ENCODE measurements at regions not wholly inside any gene's neighbourhood (a gene's known extent, or its start where the extent isn't known, plus 50 kb on each side); places are given as distances from the start of the nearest gene placed in this dataset.

- H3K27me3 ChIP-seq (replicated peaks in 1 of 2; ENCODE audit: control insufficient read depth in 2 of 2, extremely low read depth in 1 of 2, insufficient read depth in 2 of 2, low read length in 1 of 2): peaks cover 0 to 6% of the 10 kb centered on the region in 2 experiments
- DNase-seq (no peak), ATAC-seq (replicated peaks in 1 of 4) (no peak)
- H3K36me3 Mint-ChIP-seq: no peaks in the 10 kb centered on the region
- H3K9me3 Mint-ChIP-seq: peaks cover 0 to 14% (median 7%) of the 10 kb centered on the region in 3 donors
- no peak overlapping the region for H3K4me3 Mint-ChIP-seq
- no peaks in the 10 kb centered on the region for H3K9me3 ChIP-seq
- peaks cover 0 to 3% of the 10 kb centered on the region in 2 donors for H3K27me3 Mint-ChIP-seq
- no peak overlapping the region for H3K27ac Mint-ChIP-seq
- peaks cover 13 to 16% (median 14%) of the 10 kb centered on the region in 3 donors for H3K4me1 Mint-ChIP-seq
- H3K27ac ChIP-seq (ENCODE audit: low read length): no peak overlapping the region
- no peak overlapping the region for H3K4me3 ChIP-seq (ENCODE audit: control insufficient read depth in 1 of 2, extremely low read depth in 1 of 2, low read length in 1 of 2)
- WGBS (ENCODE audit: insufficient coverage): 93% methylated on average over 5 of the region's 6 CpGs
- peaks cover 0 to 10% of the 10 kb centered on the region in 2 experiments for H3K4me1 ChIP-seq (ENCODE audit: control insufficient read depth in 1 of 2, extremely low read depth in 1 of 2, insufficient read depth in 2 of 2, low read length in 2 of 2)
- ChIA-PET POLR2A (no interaction called here), CTCF (no interaction called here)
- no peaks in the 10 kb centered on the region for H3K36me3 ChIP-seq (ENCODE audit: control insufficient read depth in 2 of 2, extremely low read depth in 1 of 2, insufficient read depth in 1 of 2, low read length in 1 of 2)
Measured at GRCh38 chr22:47940211-47940610, 1177.8 kb downstream of the TBC1D22A start.

GRCh38 chr22:47933891-47934290 is 1171.4 kb downstream of the TBC1D22A start:
- Mint-ChIP-seq H3K4me3 (no peak overlapping the region), H3K27me3 (peaks cover 3 to 7% of the 10 kb centered on the region in 2 donors), H3K9me3 (peaks cover 0 to 32% (median 7%) of the 10 kb centered on the region in 3 donors), H3K4me1 (no peaks in the 10 kb centered on the region), H3K27ac (no peak overlapping the region), H3K36me3 (no peaks in the 10 kb centered on the region)
- ChIA-PET CTCF (no interaction called here), POLR2A (no interaction called here)
- H3K36me3 ChIP-seq (ENCODE audit: control insufficient read depth in 2 of 2, extremely low read depth in 1 of 2, insufficient read depth in 1 of 2, low read length in 1 of 2): no peaks in the 10 kb centered on the region
- no peak overlapping the region for H3K4me3 ChIP-seq (ENCODE audit: control insufficient read depth in 1 of 2, extremely low read depth in 1 of 2, low read length in 1 of 2)
- DNase-seq: no peak
- no CpG with 5 or more reads among the region's 3 CpGs for WGBS (ENCODE audit: insufficient coverage)
- no peaks in the 10 kb centered on the region for H3K9me3 ChIP-seq
- H3K27me3 ChIP-seq (replicated peaks in 1 of 2; ENCODE audit: control insufficient read depth in 2 of 2, extremely low read depth in 1 of 2, insufficient read depth in 2 of 2, low read length in 1 of 2): peaks cover 0 to 9% of the 10 kb centered on the region in 2 experiments
- H3K27ac ChIP-seq (ENCODE audit: low read length): no peak overlapping the region
- ATAC-seq (replicated peaks in 1 of 4): no peak
- no peaks in the 10 kb centered on the region for H3K4me1 ChIP-seq (ENCODE audit: control insufficient read depth in 1 of 2, extremely low read depth in 1 of 2, insufficient read depth in 2 of 2, low read length in 2 of 2)

GRCh38 chr22:47933226-47933625 is 1170.8 kb downstream of the TBC1D22A start:
- Mint-ChIP-seq H3K4me1 (no peaks in the 10 kb centered on the region), H3K36me3 (no peaks in the 10 kb centered on the region), H3K27ac (no peak overlapping the region), H3K9me3 (peaks cover 0 to 32% (median 7%) of the 10 kb centered on the region in 3 donors), H3K27me3 (peaks cover 4 to 9% of the 10 kb centered on the region in 2 donors), H3K4me3 (no peak overlapping the region)
- DNase-seq: no peak
- ATAC-seq (replicated peaks in 1 of 4): no peak
- Histone ChIP-seq H3K36me3 (ENCODE audit: control insufficient read depth in 2 of 2, extremely low read depth in 1 of 2, insufficient read depth in 1 of 2, low read length in 1 of 2) (no peaks in the 10 kb centered on the region), H3K4me3 (ENCODE audit: control insufficient read depth in 1 of 2, extremely low read depth in 1 of 2, low read length in 1 of 2) (no peak overlapping the region), H3K27ac (ENCODE audit: low read length) (no peak overlapping the region), H3K9me3 (no peaks in the 10 kb centered on the region), H3K4me1 (ENCODE audit: control insufficient read depth in 1 of 2, extremely low read depth in 1 of 2, insufficient read depth in 2 of 2, low read length in 2 of 2) (no peaks in the 10 kb centered on the region), H3K27me3 (replicated peaks in 1 of 2; ENCODE audit: control insufficient read depth in 2 of 2, extremely low read depth in 1 of 2, insufficient read depth in 2 of 2, low read length in 1 of 2) (peaks cover 0 to 10% of the 10 kb centered on the region in 2 experiments)
- ChIA-PET CTCF (no interaction called here), POLR2A (no interaction called here)
- 80% methylated on average over 4 of the region's 4 CpGs for WGBS (ENCODE audit: insufficient coverage)

GRCh38 chr22:47929646-47930185 is 1167.3 kb downstream of the TBC1D22A start:
- 58% methylated on average over 4 of the region's 4 CpGs for WGBS (ENCODE audit: insufficient coverage)
- H3K9me3 Mint-ChIP-seq: peaks cover 0 to 18% (median 0%) of the 10 kb centered on the region in 3 donors
- H3K4me1 Mint-ChIP-seq: no peaks in the 10 kb centered on the region
- DNase-seq: no peak
- Histone ChIP-seq H3K27me3 (replicated peaks in 1 of 2; ENCODE audit: control insufficient read depth in 2 of 2, extremely low read depth in 1 of 2, insufficient read depth in 2 of 2, low read length in 1 of 2) (peaks cover 0 to 23% of the 10 kb centered on the region in 2 experiments), H3K27ac (ENCODE audit: low read length) (no peak overlapping the region), H3K4me3 (ENCODE audit: control insufficient read depth in 1 of 2, extremely low read depth in 1 of 2, low read length in 1 of 2) (no peak overlapping the region), H3K4me1 (ENCODE audit: control insufficient read depth in 1 of 2, extremely low read depth in 1 of 2, insufficient read depth in 2 of 2, low read length in 2 of 2) (no peaks in the 10 kb centered on the region), H3K9me3 (no peaks in the 10 kb centered on the region), H3K36me3 (ENCODE audit: control insufficient read depth in 2 of 2, extremely low read depth in 1 of 2, insufficient read depth in 1 of 2, low read length in 1 of 2) (no peaks in the 10 kb centered on the region)
- no peak for ATAC-seq (replicated peaks in 1 of 4)
- H3K27ac Mint-ChIP-seq: no peak overlapping the region
- no peaks in the 10 kb centered on the region for H3K36me3 Mint-ChIP-seq
- H3K4me3 Mint-ChIP-seq: no peak overlapping the region
- peaks cover 11 to 19% of the 10 kb centered on the region in 2 donors for H3K27me3 Mint-ChIP-seq
- CTCF ChIA-PET: no interaction called here
- POLR2A ChIA-PET: no interaction called here

GRCh38 chr22:47929073-47929472 is 1166.6 kb downstream of the TBC1D22A start:
- Histone ChIP-seq H3K27me3 (replicated peaks in 1 of 2; ENCODE audit: control insufficient read depth in 2 of 2, extremely low read depth in 1 of 2, insufficient read depth in 2 of 2, low read length in 1 of 2) (peaks cover 0 to 27% of the 10 kb centered on the region in 2 experiments), H3K4me1 (ENCODE audit: control insufficient read depth in 1 of 2, extremely low read depth in 1 of 2, insufficient read depth in 2 of 2, low read length in 2 of 2) (no peaks in the 10 kb centered on the region), H3K9me3 (no peaks in the 10 kb centered on the region), H3K27ac (ENCODE audit: low read length) (no peak overlapping the region), H3K36me3 (ENCODE audit: control insufficient read depth in 2 of 2, extremely low read depth in 1 of 2, insufficient read depth in 1 of 2, low read length in 1 of 2) (no peaks in the 10 kb centered on the region), H3K4me3 (ENCODE audit: control insufficient read depth in 1 of 2, extremely low read depth in 1 of 2, low read length in 1 of 2) (no peak overlapping the region)
- ChIA-PET POLR2A (no interaction called here), CTCF (no interaction called here)
- ATAC-seq (replicated peaks in 1 of 4): no peak
- Mint-ChIP-seq H3K4me3 (no peak overlapping the region), H3K27me3 (peaks cover 11 to 19% of the 10 kb centered on the region in 2 donors), H3K36me3 (no peaks in the 10 kb centered on the region), H3K27ac (no peak overlapping the region), H3K9me3 (peaks cover 0 to 11% (median 0%) of the 10 kb centered on the region in 3 donors), H3K4me1 (no peaks in the 10 kb centered on the region)
- no peak for DNase-seq
- 78% methylated on average over 4 of the region's 5 CpGs for WGBS (ENCODE audit: insufficient coverage)

GRCh38 chr22:47928631-47929030 is 1166.2 kb downstream of the TBC1D22A start:
- Mint-ChIP-seq H3K27me3 (peaks cover 11 to 19% of the 10 kb centered on the region in 2 donors), H3K27ac (no peak overlapping the region), H3K9me3 (peaks cover 0 to 7% (median 0%) of the 10 kb centered on the region in 3 donors), H3K36me3 (no peaks in the 10 kb centered on the region), H3K4me1 (no peaks in the 10 kb centered on the region), H3K4me3 (no peak overlapping the region)
- DNase-seq (no peak), ATAC-seq (replicated peaks in 1 of 4) (no peak)
- Histone ChIP-seq H3K27ac (ENCODE audit: low read length) (no peak overlapping the region), H3K27me3 (replicated peaks in 1 of 2; ENCODE audit: control insufficient read depth in 2 of 2, extremely low read depth in 1 of 2, insufficient read depth in 2 of 2, low read length in 1 of 2) (peaks cover 0 to 27% of the 10 kb centered on the region in 2 experiments), H3K4me3 (ENCODE audit: control insufficient read depth in 1 of 2, extremely low read depth in 1 of 2, low read length in 1 of 2) (no peak overlapping the region), H3K4me1 (ENCODE audit: control insufficient read depth in 1 of 2, extremely low read depth in 1 of 2, insufficient read depth in 2 of 2, low read length in 2 of 2) (no peaks in the 10 kb centered on the region), H3K36me3 (ENCODE audit: control insufficient read depth in 2 of 2, extremely low read depth in 1 of 2, insufficient read depth in 1 of 2, low read length in 1 of 2) (no peaks in the 10 kb centered on the region), H3K9me3 (no peaks in the 10 kb centered on the region)
- ChIA-PET CTCF (no interaction called here), POLR2A (no interaction called here)
- 70% methylated on average over 1 of the region's 4 CpGs for WGBS (ENCODE audit: insufficient coverage)

Data from T-cell (primary cell).